ENCODE measurements at regions not wholly inside any gene's neighbourhood (a gene's known extent, or its start where the extent isn't known, plus 50 kb on each side); places are given as distances from the start of the nearest gene placed in this dataset.

GRCh38 chr6:44722736-44723135 is 335.2 kb downstream of the CDC5L start (continued):
- TF ChIP-seq ZSCAN4 (tag by site-specific recombination; IDR thresholded peaks at IDR 0.05) = no peak
- no peak for TF ChIP-seq ZNF654 (tag by site-specific recombination; IDR thresholded peaks at IDR 0.05; ENCODE audit: low read depth)
- TF ChIP-seq SCRT1 (tag by site-specific recombination; IDR thresholded peaks at IDR 0.05; ENCODE audit: borderline replicate concordance) = no peak
- no peak for TF ChIP-seq SP3 (tag by site-specific recombination; IDR thresholded peaks at IDR 0.05)
- TF ChIP-seq KLF7 (tag by site-specific recombination; IDR thresholded peaks at IDR 0.05; ENCODE audit: borderline replicate concordance) = no peak
- no peak for TF ChIP-seq ZNF596 (tag by site-specific recombination; IDR thresholded peaks at IDR 0.05)
- no peak for TF ChIP-seq ZNF561 (tag by site-specific recombination; IDR thresholded peaks at IDR 0.05; ENCODE audit: borderline replicate concordance)
- TF ChIP-seq BCL11B (tag by site-specific recombination; IDR thresholded peaks at IDR 0.05; ENCODE audit: low read depth) = no peak
- no peak for TF ChIP-seq ZNF366 (tag by site-specific recombination; conservative IDR thresholded peaks at IDR 0.05)
- no peak for TF ChIP-seq ZNF433 (tag by site-specific recombination; IDR thresholded peaks at IDR 0.05; ENCODE audit: low read depth)
- TF ChIP-seq SETDB1 (IDR thresholded peaks at IDR 0.05; ENCODE audit: insufficient read length, low read length) = no peak
- no peak for TF ChIP-seq ZNF610 (tag by site-specific recombination; IDR thresholded peaks at IDR 0.05; ENCODE audit: borderline replicate concordance)

GRCh38 chr6:44723439-44724197 is 336.1 kb downstream of the CDC5L start:
- no peak overlapping the region for H3K27ac ChIP-seq (ENCODE audit: extremely low read depth, low read depth, low read length)
- H3K36me3 ChIP-seq (ENCODE audit: control insufficient read depth in 2 of 2, insufficient read depth in 1 of 2, low read length in 2 of 2) = no peaks in the 10 kb centered on the region
- peaks cover 3% of the 10 kb centered on the region; the same call in 1 of the 2 replicates for H3K4me1 ChIP-seq (ENCODE audit: control insufficient read depth, insufficient read depth, low read length)
- TF ChIP-seq ZFP41 (tag by site-specific recombination; IDR thresholded peaks at IDR 0.05; ENCODE audit: borderline replicate concordance) = no peak
- no peak for TF ChIP-seq ZNF133 (tag by site-specific recombination; IDR thresholded peaks at IDR 0.05)
- TF ChIP-seq YY2 (tag by site-specific recombination; IDR thresholded peaks at IDR 0.05) = no peak
- TF ChIP-seq ZNF155 (tag by site-specific recombination; IDR thresholded peaks at IDR 0.05) = no peak
- no peak for TF ChIP-seq MZF1 (tag by site-specific recombination; IDR thresholded peaks at IDR 0.05; ENCODE audit: borderline replicate concordance)
- no peak for TF ChIP-seq ZBTB8A (tag by site-specific recombination; IDR thresholded peaks at IDR 0.05)
- TF ChIP-seq KLF9 (tag by site-specific recombination; IDR thresholded peaks at IDR 0.05; ENCODE audit: low read depth) = no peak
- TF ChIP-seq ZNF121 (tag by site-specific recombination; IDR thresholded peaks at IDR 0.05) = no peak
- TF ChIP-seq ZNF423 (tag by site-specific recombination; IDR thresholded peaks at IDR 0.05) = no peak
- no peak for TF ChIP-seq HIC1 (tag by site-specific recombination; IDR thresholded peaks at IDR 0.05)
- TF ChIP-seq MYNN (tag by site-specific recombination; IDR thresholded peaks at IDR 0.05; ENCODE audit: borderline replicate concordance) = no peak
- no peak for TF ChIP-seq PBX3 (CRISPR knock-in tag; IDR thresholded peaks at IDR 0.05)
- no peaks in the 10 kb centered on the region for H3K9me3 ChIP-seq (ENCODE audit: control insufficient read depth, insufficient read depth, low read depth, low read length)
- POLR2A ChIA-PET = no interaction called here
- CTCF ChIA-PET = interaction anchor here (1.1 kb wide), 1 partner anchor 68 kb away, joined by 3 read pairs; no protein-coding TSS in a partner anchor
- no peak overlapping the region for H3K4me3 ChIP-seq (ENCODE audit: low read depth, low read length)
